GM18498 (cell line): ENCODE measurements at regions not wholly inside any gene's neighbourhood (a gene's known extent, or its start where the extent isn't known, plus 50 kb on each side); places are given as distances from the start of the nearest gene placed in this dataset.
A peak's percentile ranks its signal among the peaks of the same experiment; 100 is the strongest.

Experiments
- ATAC-seq: cut with Tn5 transposase; IDR thresholded peaks from one replicate; pipeline ENCODE4 v1.9.1; 2021; ENCODE audit warnings: mild to moderate bottlenecking, moderate library complexity; ENCODE audit not compliant: unreplicated experiment

DNA sequence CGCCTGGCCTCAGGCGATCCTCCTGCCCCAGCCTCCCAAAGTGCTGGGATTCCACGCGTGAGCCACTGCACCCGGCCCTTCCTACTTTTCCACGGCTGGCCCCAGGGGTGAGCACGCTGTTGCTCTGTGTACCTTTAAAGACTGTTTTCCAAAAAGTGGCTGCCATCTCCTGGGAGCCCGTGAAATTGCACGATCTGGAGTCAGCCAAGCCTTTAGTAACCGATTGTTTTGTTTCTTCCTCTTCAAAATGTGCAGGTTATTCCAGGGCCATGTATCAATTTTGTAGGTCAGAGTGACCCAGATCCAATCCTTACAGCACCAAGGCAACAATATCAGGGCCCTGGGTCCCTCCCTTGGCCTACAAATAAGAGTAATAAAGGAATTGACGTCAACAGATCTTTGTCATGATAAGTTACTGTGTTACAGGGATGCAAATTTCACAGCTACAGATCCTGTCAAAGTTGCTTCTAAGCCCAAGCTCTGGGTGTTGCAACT, 135.6 kb upstream of the ZNF236 start:
- ATAC-seq = peak; percentile 58

- ATAC-seq = no peak
Observed at GRCh38 chr18:76685860-76686259, 136.5 kb upstream of the ZNF236 start.

DNA sequence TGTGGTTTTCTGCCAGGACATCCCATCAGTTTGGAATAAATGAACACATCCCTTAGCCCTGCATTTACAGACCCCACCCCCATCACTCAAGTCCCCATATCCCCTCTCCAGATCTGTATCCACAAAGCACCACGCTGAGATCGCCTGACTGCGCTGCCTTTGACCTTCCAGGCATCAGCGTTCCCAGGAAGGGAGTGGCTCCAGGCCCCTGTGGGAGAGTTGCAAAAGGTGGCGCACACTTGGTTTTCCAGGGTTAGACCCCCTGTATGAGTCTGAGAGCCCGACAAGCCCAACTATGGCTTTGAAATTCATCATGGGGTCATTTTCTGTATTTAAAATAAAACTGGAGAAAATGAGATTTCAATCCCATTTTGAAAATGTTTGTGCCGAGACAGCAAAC, 137.0 kb upstream of the ZNF236 start:
- ATAC-seq = no peak

DNA sequence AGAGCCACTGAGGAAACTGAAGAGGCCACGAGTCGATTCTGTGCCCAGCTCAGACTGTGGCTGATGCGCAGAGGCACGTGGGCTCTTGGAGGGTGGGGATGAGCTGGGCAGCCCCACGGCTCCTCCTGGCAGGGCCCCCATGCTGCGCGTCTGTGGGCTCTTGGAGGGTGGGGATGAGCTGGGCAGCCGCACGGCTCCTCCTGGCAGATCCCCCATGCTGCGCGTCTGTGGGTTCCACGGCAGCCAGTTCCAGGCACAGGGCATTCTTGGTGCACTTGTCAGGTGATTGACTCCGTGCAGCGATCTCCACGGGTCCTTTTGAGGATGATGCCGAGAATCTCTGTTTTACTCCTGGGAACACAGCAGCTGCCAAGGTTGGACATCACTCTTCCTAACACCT, 138.1 kb upstream of the ZNF236 start:
- ATAC-seq = no peak

- no peak for ATAC-seq
Observed at GRCh38 chr18:76679945-76680344, 142.4 kb upstream of the ZNF236 start.

DNA sequence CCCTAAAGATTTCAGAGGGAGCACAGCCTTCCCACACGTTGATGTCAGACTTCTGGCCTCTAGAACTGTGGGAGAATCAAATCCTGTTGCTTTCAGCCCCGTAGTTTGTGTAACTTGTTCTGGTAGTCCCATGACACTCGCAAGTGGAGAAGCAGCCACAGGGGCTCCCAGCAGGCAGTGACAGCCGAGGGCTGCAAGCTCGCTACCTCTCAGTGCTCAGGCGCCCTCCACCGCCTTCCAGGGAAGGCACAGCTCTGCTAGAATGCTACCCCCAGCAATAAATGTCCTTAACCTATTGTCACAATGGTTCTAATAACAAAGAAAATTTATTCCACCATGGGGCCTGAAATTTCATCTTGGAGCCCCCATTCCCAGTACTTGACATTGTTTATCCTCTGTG, 143.1 kb upstream of the ZNF236 start:
- no peak for ATAC-seq

GRCh38 chr18:76678248-76678647, 144.1 kb upstream of the ZNF236 start:
- no peak for ATAC-seq

GRCh38 chr18:76674596-76674995, 147.8 kb upstream of the ZNF236 start:
- no peak for ATAC-seq

GRCh38 chr18:76673281-76674185, 148.8 kb upstream of the ZNF236 start:
- no peak for ATAC-seq

DNA sequence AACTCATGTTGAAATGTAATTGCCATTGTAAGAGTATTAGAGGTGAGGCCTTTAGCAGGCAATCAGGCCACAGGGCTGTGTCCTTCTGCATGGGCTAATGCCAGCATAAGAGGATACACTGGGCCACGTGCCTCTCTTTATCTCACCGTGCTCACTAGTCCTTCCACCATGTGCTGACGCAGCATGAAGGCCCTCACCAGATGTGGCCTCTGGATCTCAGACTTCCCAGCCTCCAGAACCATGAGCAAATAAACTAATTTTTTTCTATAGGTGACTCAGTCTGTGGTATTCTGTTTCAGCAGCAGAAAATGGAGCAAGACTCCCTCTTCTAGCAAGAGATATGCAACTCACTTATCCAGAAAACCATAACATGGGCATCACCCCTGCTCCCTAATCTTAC, 149.7 kb upstream of the ZNF236 start:
- ATAC-seq = no peak

- ATAC-seq = no peak
Observed at GRCh38 chr18:76670564-76671288, 151.6 kb upstream of the ZNF236 start.

- ATAC-seq = no peak
Observed at GRCh38 chr18:76668546-76668945, 153.8 kb upstream of the ZNF236 start.

DNA sequence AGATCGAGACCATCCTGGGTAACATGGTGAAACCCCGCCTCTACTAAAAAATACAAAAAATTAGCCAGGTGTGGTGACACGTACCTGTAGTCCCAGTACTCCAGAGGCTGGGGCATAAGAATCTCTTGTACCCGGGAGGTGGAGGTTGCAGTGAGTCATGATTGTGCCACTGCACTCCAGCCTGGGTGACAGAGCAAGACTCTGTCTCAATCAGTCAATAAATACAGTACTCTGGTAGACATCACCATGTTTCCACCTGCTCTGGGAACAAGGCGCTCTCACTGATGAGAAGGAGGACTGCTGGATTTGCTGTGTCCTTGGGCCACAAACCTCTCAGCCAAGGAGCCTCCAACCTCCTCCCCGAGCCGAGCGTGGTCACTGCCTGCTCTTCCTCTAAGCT, 154.2 kb upstream of the ZNF236 start:
- no peak for ATAC-seq

GRCh38 chr18:76667603-76668002, 154.8 kb upstream of the ZNF236 start:
- no peak for ATAC-seq

DNA sequence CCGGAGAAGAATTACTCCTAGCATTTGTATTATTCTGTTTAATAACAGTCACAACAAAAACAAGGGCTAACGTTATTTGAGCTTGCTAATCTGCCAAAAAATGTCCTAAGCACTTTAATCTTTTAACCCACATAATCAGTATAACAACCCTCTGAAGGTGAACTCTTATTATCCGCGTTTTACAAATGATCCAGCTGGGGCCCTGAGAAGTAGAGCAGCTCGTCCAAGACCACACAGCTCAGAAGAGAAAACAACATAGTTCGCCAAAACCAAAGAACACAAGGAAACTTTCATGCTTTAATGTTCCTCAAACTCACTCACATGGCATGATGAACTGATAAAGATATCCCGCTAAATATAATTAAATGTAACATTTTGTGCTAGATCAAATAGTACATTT, 159.7 kb upstream of the ZNF236 start:
- ATAC-seq = no peak

DNA sequence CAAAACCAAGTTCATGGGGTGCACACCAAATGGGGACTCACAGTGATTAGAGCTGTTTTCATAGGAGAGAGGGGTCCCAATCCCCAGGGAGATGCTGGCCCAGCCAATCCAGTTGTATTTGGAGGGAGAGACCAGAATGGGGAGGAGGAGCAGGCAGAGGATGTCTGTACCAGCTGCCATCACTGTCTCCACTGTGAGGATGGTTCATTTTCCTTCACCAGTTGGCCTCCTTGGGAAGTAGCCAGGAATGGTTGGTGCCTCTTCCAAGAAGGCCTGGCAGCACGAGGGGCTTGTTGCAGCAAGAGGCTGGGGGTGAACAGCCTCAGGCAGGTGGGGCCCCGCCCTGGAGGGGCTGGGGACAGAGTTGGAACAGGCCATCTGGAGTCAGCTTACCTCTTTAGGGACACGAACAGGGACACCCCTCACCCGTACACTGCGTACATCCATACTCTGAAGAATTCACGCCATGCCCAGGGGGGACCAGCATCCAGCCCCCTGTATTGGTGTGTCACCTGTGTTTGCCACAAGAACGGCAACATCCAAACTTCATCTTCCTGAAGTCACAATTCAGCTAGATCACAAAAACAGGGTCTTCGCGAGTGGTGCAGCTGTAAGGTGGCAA, 161.7 kb upstream of the ZNF236 start:
- no peak for ATAC-seq

DNA sequence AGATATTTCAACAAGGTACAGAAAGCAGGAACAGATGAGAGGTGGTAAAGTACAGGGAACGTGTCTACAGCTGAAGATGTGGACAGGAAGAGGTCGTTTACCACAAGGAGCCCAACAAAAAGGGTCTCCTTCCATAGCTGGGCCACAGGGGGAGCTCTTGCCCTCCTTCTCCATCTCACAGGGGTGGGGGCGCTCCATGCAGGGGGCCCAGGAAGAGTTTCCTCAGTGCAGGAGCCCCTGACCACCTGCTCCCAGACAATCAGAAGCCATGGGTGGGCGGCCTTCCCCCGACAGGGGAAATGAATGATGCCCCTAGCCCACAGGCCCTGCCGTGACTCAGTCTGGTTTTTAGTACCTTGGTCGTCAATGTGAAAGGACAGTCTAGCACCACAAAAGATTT, 163.6 kb upstream of the ZNF516 start:
- ATAC-seq = peak; percentile 48

GRCh38 chr18:76657911-76658470, 162.9 kb upstream of the ZNF516 start:
- no peak for ATAC-seq

- no peak for ATAC-seq
Observed at GRCh38 chr18:76656925-76657827, 162.1 kb upstream of the ZNF516 start.

GRCh38 chr18:76654577-76654976, 159.5 kb upstream of the ZNF516 start:
- no peak for ATAC-seq
